GM06990 (cell line): ENCODE measurements at regions not wholly inside any gene's neighbourhood (a gene's known extent, or its start where the extent isn't known, plus 50 kb on each side); places are given as distances from the start of the nearest gene placed in this dataset.

Source experiments
- DNase-seq: peaks from one replicate; pipeline ENCODE4 v3.0.0-alpha.2; 2011; ENCODE audit not compliant: insufficient read length; ENCODE audit errors: extremely low read depth
- H3K27me3 ChIP-seq: replicated peaks from 2 replicates; pipeline ENCODE4 v1.6.0; 2011; ENCODE audit warnings: low read length; ENCODE audit not compliant: control insufficient read depth, insufficient read depth
- H3K36me3 ChIP-seq: 2 replicates; pipeline ENCODE4 v1.5.1; 2011; ENCODE audit warnings: low read length; ENCODE audit not compliant: control insufficient read depth, insufficient read depth
- H3K4me3 ChIP-seq: replicated peaks from 2 replicates; pipeline ENCODE4 v1.5.1; 2011; ENCODE audit warnings: low read depth, mild to moderate bottlenecking, control low read depth, low read length
- CTCF ChIP-seq: IDR thresholded peaks from 2 replicates; pipeline ENCODE4 v1.5.1; 2011; ENCODE audit warnings: low read length, control low read depth, mild to moderate bottlenecking, inconsistent platforms; ENCODE audit not compliant: insufficient read depth, poor library complexity, severe bottlenecking

- Histone ChIP-seq H3K36me3 (no peaks in the 10 kb centered on the region), H3K4me3 (no peak overlapping the region), H3K27me3 (no peaks in the 10 kb centered on the region; the same call in 1 of the 2 replicates)
- TF ChIP-seq CTCF: no peak
- no peak for DNase-seq
Measured at GRCh38 chr20:43293068-43293786, 103.5 kb upstream of the PTPRT start.

DNA sequence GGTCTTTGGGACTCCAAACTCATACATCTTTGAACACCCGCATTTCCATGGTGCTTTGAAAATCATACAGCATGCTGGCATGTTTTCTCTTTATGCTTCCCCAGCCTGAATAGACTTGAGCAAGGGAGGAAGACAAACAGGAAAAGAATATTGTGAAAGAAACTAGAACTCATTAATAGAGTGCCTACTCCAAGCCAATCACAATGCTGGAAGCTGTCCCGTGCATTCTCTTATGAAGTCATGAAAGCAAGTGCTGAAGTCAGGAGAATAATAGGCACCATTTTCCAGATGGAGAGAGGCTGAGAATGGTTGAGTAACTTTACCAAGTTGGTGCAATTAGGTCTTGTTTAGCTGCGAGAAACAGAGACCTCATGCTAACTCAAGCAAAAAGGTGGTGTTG is 102.5 kb upstream of the PTPRT start:
- Histone ChIP-seq H3K27me3 (no peaks in the 10 kb centered on the region; the same call in 1 of the 2 replicates), H3K36me3 (no peaks in the 10 kb centered on the region), H3K4me3 (no peak overlapping the region)
- no peak for TF ChIP-seq CTCF
- no peak for DNase-seq

DNA sequence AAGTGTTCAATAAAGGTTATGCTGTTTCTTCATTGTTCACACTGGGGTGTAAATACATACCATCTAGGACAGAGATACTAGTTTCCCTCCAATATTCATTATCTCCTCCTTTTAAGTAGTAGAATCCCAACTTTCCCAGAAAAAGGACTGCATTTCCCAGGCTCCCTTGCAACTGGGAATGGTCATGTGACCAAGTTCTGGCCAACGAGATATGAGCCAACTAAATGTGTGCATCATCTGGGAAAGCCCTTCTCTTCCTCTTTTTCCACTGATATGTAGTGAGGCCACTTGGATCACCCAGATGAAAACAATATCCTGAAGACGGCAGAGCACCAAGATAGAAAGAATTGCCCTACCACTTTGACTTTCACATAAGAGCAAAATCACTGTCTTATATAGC is 97.9 kb upstream of the PTPRT start:
- no peak for DNase-seq

DNA sequence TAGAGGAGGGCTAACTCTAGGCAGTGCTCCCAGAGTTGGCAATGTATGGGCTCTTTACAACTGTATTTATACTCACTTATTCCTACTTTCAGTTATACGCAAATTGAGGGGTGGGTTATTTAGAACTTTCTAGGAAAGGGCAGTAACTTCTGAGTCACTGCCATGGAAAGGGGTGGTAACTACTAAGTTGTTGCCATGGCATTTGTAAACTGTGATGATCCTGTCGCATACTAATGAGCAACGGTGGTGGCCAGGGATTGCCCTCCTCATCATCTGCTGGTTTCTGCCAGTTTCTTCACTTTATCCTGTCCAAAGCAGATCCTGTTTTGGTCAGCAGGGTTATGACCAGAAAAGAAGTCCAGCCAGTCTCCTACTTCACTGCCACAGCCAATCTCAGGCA is 95.5 kb upstream of the PTPRT start:
- DNase-seq: no peak
- TF ChIP-seq CTCF: no peak
- no peaks in the 10 kb centered on the region for H3K27me3 ChIP-seq
- no peaks in the 10 kb centered on the region for H3K36me3 ChIP-seq
- H3K4me3 ChIP-seq: no peak overlapping the region

More for the DNA sequence above, 97.9 kb upstream of the PTPRT start:
- no peaks in the 10 kb centered on the region for H3K36me3 ChIP-seq
- no peak for TF ChIP-seq CTCF
- H3K4me3 ChIP-seq: no peak overlapping the region
- H3K27me3 ChIP-seq: no peaks in the 10 kb centered on the region

GRCh38 chr20:43284486-43284885 is 94.8 kb upstream of the PTPRT start:
- no peak for DNase-seq
- H3K27me3 ChIP-seq: no peaks in the 10 kb centered on the region
- no peaks in the 10 kb centered on the region for H3K36me3 ChIP-seq
- no peak overlapping the region for H3K4me3 ChIP-seq
- no peak for TF ChIP-seq CTCF

DNA sequence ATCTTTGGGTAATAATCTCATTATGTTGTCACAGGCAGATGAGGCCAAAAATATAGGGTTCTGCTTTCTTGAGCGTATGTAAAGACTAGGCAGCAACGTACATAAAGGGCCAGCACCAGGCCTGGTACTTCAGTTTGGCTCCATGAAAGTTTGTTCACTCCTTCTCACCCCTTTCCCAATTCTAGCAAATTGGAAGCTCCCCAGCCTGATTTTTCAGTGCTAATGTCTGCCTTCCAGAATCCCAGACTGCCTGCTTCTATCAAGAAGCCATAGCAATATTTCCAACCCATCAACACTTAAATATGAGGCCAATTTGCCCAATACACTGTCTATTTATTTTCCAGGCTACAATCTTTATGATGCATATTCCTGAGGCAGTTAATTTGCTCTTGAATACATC is 93.4 kb upstream of the PTPRT start:
- Histone ChIP-seq H3K36me3 (no peaks in the 10 kb centered on the region), H3K27me3 (no peaks in the 10 kb centered on the region), H3K4me3 (no peak overlapping the region)
- DNase-seq: no peak
- no peak for TF ChIP-seq CTCF
